ENCODE measurements at regions not wholly inside any gene's neighbourhood (a gene's known extent, or its start where the extent isn't known, plus 50 kb on each side); places are given as distances from the start of the nearest gene placed in this dataset.
"Not testable (repeated sequence)": the region's sequence is repeated elsewhere in the genome, so short reads cannot be mapped to it uniquely, and the experiment has no call there.

DNA sequence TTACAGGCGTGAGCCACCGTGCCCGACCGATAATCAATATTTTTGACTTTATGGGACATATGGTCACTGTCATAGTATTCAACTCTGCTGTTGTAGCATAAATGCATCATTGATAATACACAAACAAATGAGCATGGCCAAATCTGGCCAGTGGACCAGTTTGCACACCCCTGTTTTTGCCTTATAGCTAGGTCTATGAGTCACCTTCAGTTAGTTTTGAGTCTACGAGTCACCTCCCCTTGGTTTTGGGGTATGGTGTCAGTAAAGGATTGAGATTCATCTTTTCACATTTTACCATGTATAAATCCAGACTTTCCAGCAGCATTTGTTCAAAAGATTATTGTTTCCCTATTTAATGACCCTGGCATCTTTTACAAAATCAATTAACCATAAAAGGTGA, 362.5 kb upstream of the NRP1 start:
- in situ Hi-C loops (cut with MboI; ENCODE audit: low pct_unique_long_range_greater_than_20kb in 2 of 9, low sequenced_read_pairs in 9 of 9, unreplicated experiment in 9 of 9) = no loop called here

DNA sequence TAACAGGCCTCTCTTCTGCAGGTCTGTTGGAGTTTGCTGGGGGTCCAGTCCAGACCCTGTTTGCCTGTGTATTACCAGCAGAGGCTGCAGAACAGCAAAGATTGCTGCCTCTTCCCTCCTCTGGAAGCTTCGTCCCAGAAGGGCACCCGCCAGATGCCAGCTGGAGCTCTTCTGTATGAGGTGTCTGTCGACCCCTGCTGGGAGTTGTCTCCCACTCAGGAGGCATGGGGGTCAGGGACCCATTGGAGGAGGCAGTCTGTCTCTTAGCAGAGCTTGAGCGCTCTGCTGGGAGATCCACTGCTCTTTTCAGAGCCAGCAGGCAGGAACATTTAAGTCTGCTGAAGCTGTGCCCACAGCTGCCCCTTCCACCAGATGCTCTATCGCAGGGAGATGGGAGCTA, 361.1 kb upstream of the NRP1 start:
- no peak overlapping the region for H3K4me3 ChIP-seq
- WGBS, 10 experiments = 33 to 100% (median 100%) methylated on average over 1 to 4 of the region's 5 CpGs; no CpG with 5 or more reads in 5 of the 10 experiments
- in situ Hi-C loops (cut with MboI; ENCODE audit: low pct_unique_long_range_greater_than_20kb in 2 of 9, low sequenced_read_pairs in 9 of 9, unreplicated experiment in 9 of 9) = no loop called here
- ATAC-seq (replicated peaks in 6 of 8) = no peak
- H3K4me1 ChIP-seq (replicated peaks in 1 of 2) = peaks cover 0 to 5% of the 10 kb centered on the region in 2 donors
- no peak overlapping the region for H3K27ac ChIP-seq

More for the DNA sequence above, 362.5 kb upstream of the NRP1 start:
- H3K4me1 ChIP-seq (replicated peaks in 1 of 2) = peaks cover 0 to 5% of the 10 kb centered on the region in 2 donors
- H3K4me3 ChIP-seq = no peak overlapping the region
- no peak for ATAC-seq (replicated peaks in 6 of 8)
- 71 to 100% (median 100%) methylated on average over 1 to 2 of the region's 5 CpGs; no CpG with 5 or more reads in 6 of the 10 experiments for WGBS, 10 experiments
- H3K27ac ChIP-seq = no peak overlapping the region

DNA sequence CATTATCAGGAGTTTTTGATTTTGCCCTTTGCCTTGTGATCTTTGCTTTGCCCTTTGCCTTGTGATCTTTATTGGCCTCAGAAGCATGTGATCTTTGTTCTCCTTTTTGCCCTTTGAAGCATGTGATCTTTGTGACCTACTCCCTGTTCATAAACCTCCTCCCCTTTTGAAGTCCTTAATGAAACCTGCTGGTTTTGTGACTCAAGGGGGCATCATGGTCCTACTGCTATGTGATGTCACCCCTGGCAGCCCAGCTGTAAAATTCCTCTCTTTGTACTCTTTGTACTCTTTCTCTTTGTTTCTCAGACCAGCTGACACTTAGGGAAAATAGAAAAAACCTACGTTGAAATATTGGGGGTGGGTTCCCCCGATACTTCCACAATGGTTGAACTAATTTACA, 356.1 kb upstream of the NRP1 start:
- not testable (repeated sequence) for H3K27ac ChIP-seq; ATAC-seq (replicated peaks in 6 of 8)
- WGBS, 10 experiments = 30 to 100% (median 68%) methylated on average over 1 to 2 of the region's 2 CpGs; no CpG with 5 or more reads in 4 of the 10 experiments

DNA sequence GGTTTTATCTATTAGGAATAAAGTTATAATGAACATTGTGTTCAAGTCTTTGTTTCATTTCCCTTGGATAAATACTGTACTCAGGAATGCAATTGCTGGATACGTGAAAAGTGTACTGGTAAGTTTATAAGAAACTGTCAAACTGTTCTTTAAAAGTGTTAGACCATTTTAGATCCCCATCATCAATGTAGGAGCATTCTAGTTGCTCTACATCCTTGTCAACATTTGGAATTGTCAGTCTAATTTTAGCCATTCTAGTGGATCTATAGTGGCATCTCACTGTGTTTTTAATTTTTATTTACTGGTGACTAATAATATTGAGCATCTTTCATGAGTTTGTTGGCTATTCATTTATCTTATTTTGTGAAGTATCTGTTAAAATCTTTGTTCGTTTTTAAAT, 354.0 kb upstream of the NRP1 start:
- 35 to 100% (median 95%) methylated on average over 1 to 2 of the region's 2 CpGs for WGBS, 10 experiments
- H3K27ac ChIP-seq = no peak overlapping the region
- H3K4me1 ChIP-seq (replicated peaks in 1 of 2) = no peaks in the 10 kb centered on the region
- no peak overlapping the region for H3K4me3 ChIP-seq
- in situ Hi-C loops (cut with MboI; ENCODE audit: low pct_unique_long_range_greater_than_20kb in 2 of 9, low sequenced_read_pairs in 9 of 9, unreplicated experiment in 9 of 9) = no loop called here
- no peak for ATAC-seq (replicated peaks in 6 of 8)

More for the DNA sequence above, 356.1 kb upstream of the NRP1 start:
- in situ Hi-C loops (cut with MboI; ENCODE audit: low pct_unique_long_range_greater_than_20kb in 2 of 9, low sequenced_read_pairs in 9 of 9, unreplicated experiment in 9 of 9); H3K4me1 ChIP-seq (replicated peaks in 1 of 2); H3K4me3 ChIP-seq: not testable (repeated sequence)

DNA sequence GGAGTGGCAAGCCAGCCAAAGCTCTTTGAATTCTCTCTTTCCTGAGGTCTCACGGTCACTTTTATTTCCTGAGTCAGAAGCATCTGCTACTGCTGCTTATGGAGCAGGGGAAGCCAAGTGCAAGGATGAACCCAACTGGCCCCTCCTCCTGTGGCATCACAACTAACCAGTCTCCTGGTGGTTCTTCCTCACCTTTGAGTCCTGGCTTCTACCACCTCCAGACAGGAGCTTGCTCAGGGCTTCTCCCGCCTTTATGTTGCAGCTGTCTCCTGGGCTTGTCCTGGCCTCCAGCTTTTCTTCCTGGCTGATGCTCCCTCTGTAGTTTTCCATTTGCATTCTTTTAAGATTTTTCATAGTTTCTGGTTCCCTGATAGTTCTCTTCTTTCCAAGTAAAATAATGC, 349.7 kb upstream of the NRP1 start:
- WGBS, 10 experiments = 29 to 100% (median 71%) methylated on average over 1 of the region's 2 CpGs; no CpG with 5 or more reads in 4 of the 10 experiments
- peak in 3 of 8 experiments; percentile 40 to 81 (median 53) for ATAC-seq (replicated peaks in 6 of 8)
- no peak overlapping the region for H3K4me3 ChIP-seq
- H3K27ac ChIP-seq = no peak overlapping the region
- H3K4me1 ChIP-seq (replicated peaks in 1 of 2) = peaks cover 0 to 3% of the 10 kb centered on the region in 2 donors
- in situ Hi-C loops (cut with MboI; ENCODE audit: low pct_unique_long_range_greater_than_20kb in 2 of 9, low sequenced_read_pairs in 9 of 9, unreplicated experiment in 9 of 9) = no loop called here

DNA sequence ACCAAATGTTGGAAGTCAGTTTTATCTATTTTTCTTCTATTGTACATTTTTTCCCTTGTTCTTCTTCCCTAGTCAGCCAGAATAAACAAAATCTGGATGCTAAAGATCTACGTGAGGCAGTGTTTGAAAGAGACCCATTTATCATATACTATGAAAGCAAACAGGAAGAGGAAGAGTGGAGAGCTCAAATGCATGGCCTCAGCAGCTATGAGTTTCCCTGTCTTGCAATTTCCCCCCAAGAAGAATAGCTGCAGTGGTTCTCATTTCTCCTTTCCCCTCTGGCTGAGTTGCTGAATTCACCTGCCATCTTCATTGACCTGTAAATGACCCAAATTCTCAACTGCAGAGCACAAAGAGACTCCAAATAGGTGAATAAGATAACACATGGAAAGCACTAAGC, 347.1 kb upstream of the NRP1 start:
- no peak for ATAC-seq (replicated peaks in 6 of 8)
- no peak overlapping the region for H3K4me3 ChIP-seq
- H3K4me1 ChIP-seq (replicated peaks in 1 of 2) = peaks cover 0 to 3% of the 10 kb centered on the region in 2 donors
- WGBS, 10 experiments = 43 to 100% (median 85%) methylated on average over 1 of the region's 1 CpG; no CpG with 5 or more reads in 2 of the 10 experiments
- in situ Hi-C loops (cut with MboI; ENCODE audit: low pct_unique_long_range_greater_than_20kb in 2 of 9, low sequenced_read_pairs in 9 of 9, unreplicated experiment in 9 of 9) = no loop called here
- no peak overlapping the region for H3K27ac ChIP-seq

DNA sequence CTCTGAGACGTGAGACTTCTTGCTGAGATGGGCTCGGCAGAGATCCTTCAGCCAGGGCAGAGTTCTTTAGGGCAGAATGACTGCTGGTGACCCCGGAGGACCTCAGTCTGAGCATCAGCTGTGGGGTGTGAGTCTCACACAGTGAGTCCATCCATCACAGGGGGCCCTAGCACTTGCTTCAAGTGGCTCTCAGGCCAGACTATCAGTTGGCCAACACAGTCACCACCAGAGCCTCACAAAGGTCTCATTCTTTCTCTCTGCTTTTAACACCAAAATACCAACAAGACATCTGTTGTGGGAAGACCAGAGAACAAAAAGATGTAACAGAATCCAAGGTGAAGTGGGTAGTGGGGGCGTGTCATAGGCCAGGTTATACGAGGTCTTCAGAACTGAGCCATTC, 345.6 kb upstream of the NRP1 start:
- no peak for ATAC-seq (replicated peaks in 6 of 8)
- Histone ChIP-seq H3K4me1 (replicated peaks in 1 of 2) (peaks cover 0 to 3% of the 10 kb centered on the region in 2 donors), H3K27ac (no peak overlapping the region), H3K4me3 (no peak overlapping the region)
- in situ Hi-C loops (cut with MboI; ENCODE audit: low pct_unique_long_range_greater_than_20kb in 2 of 9, low sequenced_read_pairs in 9 of 9, unreplicated experiment in 9 of 9) = no loop called here
- WGBS, 10 experiments = 14 to 100% (median 63%) methylated on average over 1 to 4 of the region's 5 CpGs; no CpG with 5 or more reads in 1 of the 10 experiments

DNA sequence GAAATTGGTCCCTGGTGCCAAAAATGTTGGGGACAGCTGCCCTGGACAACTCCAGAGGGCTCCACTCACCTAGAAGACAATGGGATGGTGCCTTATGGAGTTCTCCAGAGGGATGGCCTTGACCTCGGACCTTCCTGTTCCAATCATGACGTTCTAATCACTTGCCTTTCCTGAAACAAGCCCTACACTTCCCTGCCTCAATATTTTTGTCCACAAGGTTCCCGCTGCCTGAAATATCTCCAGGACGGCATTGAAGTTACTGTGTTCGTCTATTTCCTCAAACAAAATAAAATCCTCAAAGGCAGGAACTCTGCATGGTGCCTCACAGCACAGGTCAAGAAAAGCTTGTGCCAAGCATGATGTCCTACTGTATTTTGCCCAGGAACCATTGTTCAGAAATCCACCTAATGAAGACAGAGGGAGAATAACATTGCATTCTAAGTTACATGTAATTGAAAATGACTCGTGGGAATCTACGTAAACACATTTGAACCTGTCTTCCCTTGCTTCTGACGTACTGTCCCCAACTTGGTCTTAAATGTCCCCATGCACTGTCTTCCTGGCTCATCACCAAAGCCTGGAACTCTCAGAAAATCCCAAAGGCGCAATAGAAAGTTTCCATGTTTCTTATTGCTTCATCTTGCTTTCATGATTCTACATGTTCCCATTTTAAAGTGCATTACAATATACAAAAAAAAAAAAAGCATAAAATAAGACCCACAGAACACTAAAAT, 342.3 kb upstream of the NRP1 start:
- WGBS, 10 experiments = 79 to 100% (median 95%) methylated on average over 1 to 9 of the region's 9 CpGs
- Histone ChIP-seq H3K4me3 (no peak overlapping the region), H3K4me1 (replicated peaks in 1 of 2) (peaks cover 0 to 3% of the 10 kb centered on the region in 2 donors), H3K27ac (no peak overlapping the region)
- ATAC-seq (replicated peaks in 6 of 8) = no peak
- in situ Hi-C loops (cut with MboI; ENCODE audit: low pct_unique_long_range_greater_than_20kb in 2 of 9, low sequenced_read_pairs in 9 of 9, unreplicated experiment in 9 of 9) = no loop called here

DNA sequence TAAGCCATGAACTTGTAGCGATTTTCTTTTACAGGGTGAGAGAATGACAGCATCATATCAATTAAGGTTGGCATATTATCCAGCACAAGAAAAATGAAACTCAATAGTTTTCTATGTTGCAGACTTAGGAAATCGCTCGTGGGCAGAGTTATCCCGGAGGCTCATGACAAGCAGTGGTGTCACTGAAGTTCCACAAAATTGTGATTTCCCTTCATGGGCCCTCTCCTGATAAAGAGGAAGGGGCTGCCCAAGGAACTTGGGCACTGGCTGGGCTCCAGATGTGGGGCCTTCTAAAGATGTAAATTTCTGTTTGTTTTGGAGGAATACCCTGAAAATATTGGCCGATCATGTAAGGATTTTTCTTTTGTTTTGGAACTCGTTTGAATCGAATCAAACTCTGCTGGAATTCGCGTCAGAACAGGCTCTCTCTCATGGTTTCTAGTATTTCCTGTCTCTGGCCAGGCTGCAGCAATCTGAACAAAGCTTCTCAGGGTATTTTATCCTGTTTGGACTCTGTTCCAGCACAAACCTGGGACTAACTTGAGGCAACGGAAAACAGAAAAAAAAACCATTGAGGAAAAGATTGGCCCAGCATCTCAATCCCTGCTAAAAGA, 340.6 kb upstream of the NRP1 start:
- 61 to 100% (median 90%) methylated on average over 1 to 10 of the region's 10 CpGs for WGBS, 10 experiments
- H3K4me3 ChIP-seq = no peak overlapping the region
- peaks cover 0 to 3% of the 10 kb centered on the region in 2 donors for H3K4me1 ChIP-seq (replicated peaks in 1 of 2)
- ATAC-seq (replicated peaks in 6 of 8) = no peak
- in situ Hi-C loops (cut with MboI; ENCODE audit: low pct_unique_long_range_greater_than_20kb in 2 of 9, low sequenced_read_pairs in 9 of 9, unreplicated experiment in 9 of 9) = loop anchor here in 1 of 9 experiments (25.0 kb wide), 1 partner anchor 338 kb away; the partner anchor contains the start of gene NRP1
- H3K27ac ChIP-seq = no peak overlapping the region

DNA sequence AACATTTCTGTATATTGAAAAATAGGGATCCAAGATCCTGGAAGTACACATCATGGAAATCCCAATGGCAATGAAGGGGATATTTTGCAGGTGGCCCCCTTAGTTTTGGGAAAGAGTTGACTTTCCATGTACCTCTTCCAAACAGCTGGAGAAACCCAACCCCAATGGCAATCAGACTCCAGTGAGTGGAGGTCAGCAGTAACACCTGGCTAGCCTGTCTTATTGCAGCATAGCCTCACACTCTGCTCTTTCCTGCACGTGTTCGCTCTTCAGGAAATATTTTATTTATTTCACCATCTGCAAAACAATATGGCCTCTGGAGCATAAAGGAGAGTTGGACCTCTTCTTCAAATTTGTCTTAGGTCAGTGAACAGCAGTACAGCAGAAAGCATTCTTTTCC, 340.0 kb upstream of the NRP1 start:
- H3K4me3 ChIP-seq = no peak overlapping the region
- no peak overlapping the region for H3K27ac ChIP-seq
- no peak for ATAC-seq (replicated peaks in 6 of 8)
- 78 to 100% (median 89%) methylated on average over 1 to 2 of the region's 2 CpGs; no CpG with 5 or more reads in 2 of the 10 experiments for WGBS, 10 experiments
- peaks cover 0 to under 1% of the 10 kb centered on the region in 2 donors for H3K4me1 ChIP-seq (replicated peaks in 1 of 2)
- in situ Hi-C loops (cut with MboI; ENCODE audit: low pct_unique_long_range_greater_than_20kb in 2 of 9, low sequenced_read_pairs in 9 of 9, unreplicated experiment in 9 of 9) = loop anchor here in 1 of 9 experiments (25.0 kb wide), 1 partner anchor 337 kb away; the partner anchor contains the start of gene NRP1

DNA sequence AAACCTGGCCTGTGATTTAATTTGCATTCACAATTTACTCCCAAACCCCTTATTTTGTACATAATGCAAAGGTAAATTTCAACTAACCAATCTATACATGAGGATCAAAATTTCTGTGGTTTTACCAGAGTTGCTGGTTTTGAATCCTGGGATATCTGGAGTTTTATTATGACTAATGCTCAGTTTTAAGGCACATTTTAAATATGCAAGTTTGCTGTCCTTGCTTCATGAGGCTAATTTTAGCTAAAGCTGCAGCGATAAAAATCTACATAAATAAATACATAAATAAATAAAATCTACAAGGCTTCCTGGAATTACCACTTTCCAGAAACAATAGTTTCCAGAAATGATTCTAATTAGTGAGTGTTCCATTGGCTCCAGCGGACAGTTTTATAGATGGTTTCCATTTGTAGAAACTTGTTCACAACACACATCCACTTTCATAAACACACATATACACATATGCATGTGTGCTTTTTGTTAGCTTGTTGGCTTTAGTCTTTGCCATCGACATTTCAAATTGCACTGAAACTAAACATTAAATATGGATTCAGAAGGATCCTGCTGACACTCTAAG, 339.5 kb upstream of the NRP1 start:
- ATAC-seq (replicated peaks in 6 of 8) = peak in 3 of 8 experiments; percentile 82 to 85 (median 83)
- H3K4me3 ChIP-seq = no peak overlapping the region
- in situ Hi-C loops (cut with MboI; ENCODE audit: low pct_unique_long_range_greater_than_20kb in 2 of 9, low sequenced_read_pairs in 9 of 9, unreplicated experiment in 9 of 9) = loop anchor here in 1 of 9 experiments (25.0 kb wide), 1 partner anchor 337 kb away; the partner anchor contains the start of gene NRP1
- no peak overlapping the region for H3K27ac ChIP-seq
- 0 to 100% (median 82%) methylated on average over 1 to 3 of the region's 3 CpGs for WGBS, 10 experiments
- H3K4me1 ChIP-seq (replicated peaks in 1 of 2) = no peaks in the 10 kb centered on the region

DNA sequence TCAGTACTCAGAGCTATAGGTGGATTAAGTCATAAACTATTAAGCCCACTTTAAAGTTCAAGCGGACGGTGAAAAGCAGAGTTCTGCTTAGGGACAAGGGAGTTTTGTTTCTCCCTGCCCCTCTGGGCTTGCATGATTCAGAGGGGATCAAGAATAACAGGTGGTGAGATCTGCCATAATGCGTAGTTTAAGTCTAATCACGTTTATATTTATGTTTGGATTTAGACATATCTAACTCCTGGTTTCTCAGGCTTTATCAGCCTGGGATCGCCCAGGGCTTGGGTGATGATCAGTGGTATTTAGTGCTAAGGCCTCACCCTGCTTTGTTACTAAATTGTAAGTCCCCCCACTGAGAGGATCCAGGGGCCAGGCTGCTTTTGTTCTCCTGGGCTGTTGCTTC, 335.4 kb upstream of the NRP1 start:
- 40 to 100% (median 90%) methylated on average over 1 to 5 of the region's 5 CpGs; no CpG with 5 or more reads in 1 of the 10 experiments for WGBS, 10 experiments

More for the DNA sequence above, 335.4 kb upstream of the NRP1 start:
- no peak overlapping the region for H3K27ac ChIP-seq
- no peaks in the 10 kb centered on the region for H3K4me1 ChIP-seq (replicated peaks in 1 of 2)
- no peak for ATAC-seq (replicated peaks in 6 of 8)
- in situ Hi-C loops (cut with MboI; ENCODE audit: low pct_unique_long_range_greater_than_20kb in 2 of 9, low sequenced_read_pairs in 9 of 9, unreplicated experiment in 9 of 9) = loop anchor here in 1 of 9 experiments (25.0 kb wide), 1 partner anchor 333 kb away; the partner anchor contains the start of gene NRP1
- no peak overlapping the region for H3K4me3 ChIP-seq
